ENCODE measurements at regions not wholly inside any gene's neighbourhood (a gene's known extent, or its start where the extent isn't known, plus 50 kb on each side); places are given as distances from the start of the nearest gene placed in this dataset.

GRCh38 chr7:52684388-52684787 is 351.0 kb upstream of the POM121L12 start:
- TF ChIP-seq, protein P1, sequence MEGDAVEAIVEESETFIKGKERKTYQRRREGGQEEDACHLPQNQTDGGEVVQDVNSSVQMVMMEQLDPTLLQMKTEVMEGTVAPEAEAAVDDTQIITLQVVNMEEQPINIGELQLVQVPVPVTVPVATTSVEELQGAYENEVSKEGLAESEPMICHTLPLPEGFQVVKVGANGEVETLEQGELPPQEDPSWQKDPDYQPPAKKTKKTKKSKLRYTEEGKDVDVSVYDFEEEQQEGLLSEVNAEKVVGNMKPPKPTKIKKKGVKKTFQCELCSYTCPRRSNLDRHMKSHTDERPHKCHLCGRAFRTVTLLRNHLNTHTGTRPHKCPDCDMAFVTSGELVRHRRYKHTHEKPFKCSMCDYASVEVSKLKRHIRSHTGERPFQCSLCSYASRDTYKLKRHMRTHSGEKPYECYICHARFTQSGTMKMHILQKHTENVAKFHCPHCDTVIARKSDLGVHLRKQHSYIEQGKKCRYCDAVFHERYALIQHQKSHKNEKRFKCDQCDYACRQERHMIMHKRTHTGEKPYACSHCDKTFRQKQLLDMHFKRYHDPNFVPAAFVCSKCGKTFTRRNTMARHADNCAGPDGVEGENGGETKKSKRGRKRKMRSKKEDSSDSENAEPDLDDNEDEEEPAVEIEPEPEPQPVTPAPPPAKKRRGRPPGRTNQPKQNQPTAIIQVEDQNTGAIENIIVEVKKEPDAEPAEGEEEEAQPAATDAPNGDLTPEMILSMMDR (IDR thresholded peaks at IDR 0.05; ENCODE audit: unreplicated experiment) = no peak
- DNase-seq = no peak
- CTCF ChIA-PET = no interaction called here
- intact Hi-C loops (cut with micrococcal nuclease; ENCODE audit: unreplicated experiment) = no loop called here
- Mint-ChIP-seq H3K4me1 (ENCODE audit: low read depth, unreplicated experiment) (no peaks in the 10 kb centered on the region), H3K27ac (ENCODE audit: unreplicated experiment) (no peak overlapping the region), H3K36me3 (ENCODE audit: insufficient read depth, unreplicated experiment) (no peaks in the 10 kb centered on the region), H3K27me3 (ENCODE audit: unreplicated experiment) (no peaks in the 10 kb centered on the region), H3K4me3 (ENCODE audit: low read depth, unreplicated experiment) (no peak overlapping the region), H3K9me3 (ENCODE audit: low read depth, unreplicated experiment) (peaks cover 28% of the 10 kb centered on the region)
- BruUV-seq (replicated peaks) = no TSS peak

GRCh38 chr7:52682993-52683392 is 352.4 kb upstream of the POM121L12 start:
- intact Hi-C loops (cut with micrococcal nuclease; ENCODE audit: unreplicated experiment) = no loop called here
- H3K36me3 Mint-ChIP-seq (ENCODE audit: insufficient read depth, unreplicated experiment) = no peaks in the 10 kb centered on the region

DNA sequence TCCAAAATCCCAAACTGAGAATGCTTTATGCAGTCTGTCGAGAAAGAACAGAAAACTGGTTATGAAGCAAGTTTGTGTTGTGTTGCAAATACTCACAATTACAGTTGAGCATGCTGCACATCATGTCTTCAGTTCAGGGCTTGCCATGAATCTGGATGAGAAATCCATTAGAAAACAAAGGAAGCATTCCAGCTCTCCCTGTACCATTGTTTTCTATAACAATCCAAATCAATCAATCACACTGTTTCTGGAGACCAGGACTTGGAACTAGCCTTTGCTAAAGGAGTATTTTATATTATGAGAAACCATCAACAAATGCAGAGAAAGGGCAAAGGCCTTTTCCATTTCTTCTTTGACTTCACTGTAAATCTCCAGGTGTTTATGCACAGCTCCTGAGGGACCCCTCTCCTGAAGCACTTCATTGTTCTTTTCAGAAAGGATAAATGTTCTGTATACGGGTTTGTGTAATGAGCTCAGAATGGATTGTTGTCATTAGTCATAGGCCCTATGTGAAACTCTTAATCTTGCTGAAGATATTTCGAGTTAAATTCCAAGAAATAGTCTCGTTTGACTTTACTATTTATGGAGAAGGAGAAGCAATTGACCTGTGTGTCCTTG is 364.7 kb upstream of the POM121L12 start:
- no peak for DNase-seq
- Mint-ChIP-seq H3K27ac (ENCODE audit: unreplicated experiment) (no peak overlapping the region), H3K4me1 (ENCODE audit: low read depth, unreplicated experiment) (no peaks in the 10 kb centered on the region), H3K36me3 (ENCODE audit: insufficient read depth, unreplicated experiment) (no peaks in the 10 kb centered on the region), H3K9me3 (ENCODE audit: low read depth, unreplicated experiment) (peaks cover 8% of the 10 kb centered on the region), H3K27me3 (ENCODE audit: unreplicated experiment) (no peaks in the 10 kb centered on the region), H3K4me3 (ENCODE audit: low read depth, unreplicated experiment) (no peak overlapping the region)
- intact Hi-C loops (cut with micrococcal nuclease; ENCODE audit: unreplicated experiment) = no loop called here
- no TSS peak for BruUV-seq (replicated peaks)
- TF ChIP-seq, protein P1 (IDR thresholded peaks at IDR 0.05; ENCODE audit: unreplicated experiment) = no peak
- CTCF ChIA-PET = no interaction called here

More at GRCh38 chr7:52682993-52683392, 352.4 kb upstream of the POM121L12 start:
- TF ChIP-seq, protein P1 (IDR thresholded peaks at IDR 0.05; ENCODE audit: unreplicated experiment) = no peak
- Mint-ChIP-seq H3K4me1 (ENCODE audit: low read depth, unreplicated experiment) (no peaks in the 10 kb centered on the region), H3K4me3 (ENCODE audit: low read depth, unreplicated experiment) (no peak overlapping the region), H3K27me3 (ENCODE audit: unreplicated experiment) (no peaks in the 10 kb centered on the region), H3K9me3 (ENCODE audit: low read depth, unreplicated experiment) (peaks cover 26% of the 10 kb centered on the region), H3K27ac (ENCODE audit: unreplicated experiment) (no peak overlapping the region)
- CTCF ChIA-PET = no interaction called here
- no TSS peak for BruUV-seq (replicated peaks)
- DNase-seq = no peak

DNA sequence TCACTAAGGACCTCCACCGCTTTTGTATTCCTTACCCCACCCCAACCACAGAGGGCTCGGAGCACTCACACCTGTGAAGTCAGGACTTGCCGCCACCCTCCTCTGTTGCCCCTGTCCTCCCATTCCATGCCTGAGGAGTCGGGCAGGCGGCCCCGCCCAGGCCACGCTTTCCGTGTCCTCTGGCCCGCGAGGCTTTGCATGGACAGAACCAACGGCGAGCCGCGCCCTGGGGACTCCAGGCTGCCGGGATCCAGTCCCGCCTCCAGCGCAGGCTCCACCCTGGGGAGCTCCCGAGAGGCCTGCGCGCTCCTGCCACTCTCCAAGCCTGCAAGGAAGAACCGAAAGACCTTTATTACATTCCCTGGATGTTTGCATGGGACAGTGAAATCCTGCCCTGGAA is 366.4 kb upstream of the POM121L12 start:
- Mint-ChIP-seq H3K36me3 (ENCODE audit: insufficient read depth, unreplicated experiment) (no peaks in the 10 kb centered on the region), H3K27me3 (ENCODE audit: unreplicated experiment) (no peaks in the 10 kb centered on the region), H3K4me1 (ENCODE audit: low read depth, unreplicated experiment) (no peaks in the 10 kb centered on the region), H3K9me3 (ENCODE audit: low read depth, unreplicated experiment) (peaks cover 11% of the 10 kb centered on the region), H3K4me3 (ENCODE audit: low read depth, unreplicated experiment) (no peak overlapping the region), H3K27ac (ENCODE audit: unreplicated experiment) (no peak overlapping the region)
- no peak for DNase-seq
- CTCF ChIA-PET = no interaction called here
- BruUV-seq (replicated peaks) = no TSS peak
- intact Hi-C loops (cut with micrococcal nuclease; ENCODE audit: unreplicated experiment) = no loop called here
- TF ChIP-seq, protein P1 (IDR thresholded peaks at IDR 0.05; ENCODE audit: unreplicated experiment) = no peak

Measured in Calu3 (cell line).